ENCODE measurements at regions not wholly inside any gene's neighbourhood (a gene's known extent, or its start where the extent isn't known, plus 50 kb on each side); places are given as distances from the start of the nearest gene placed in this dataset.

GRCh38 chr7:91366091-91366490 is 101.9 kb downstream of the FZD1 start:
- no peaks in the 10 kb centered on the region for H3K36me3 ChIP-seq (replicated peaks in 1 of 2; ENCODE audit: control extremely low read depth in 1 of 2, control insufficient read depth in 1 of 2, extremely low read depth in 1 of 2, insufficient read depth in 2 of 2, low read length in 1 of 2)
- ATAC-seq (ENCODE audit: low read depth) (no peak), DNase-seq (no peak)
- no peak overlapping the region for H3K9ac ChIP-seq (ENCODE audit: low read length)
- no peak overlapping the region for H3K4me3 ChIP-seq (ENCODE audit: control extremely low read depth in 1 of 5, extremely low read depth in 1 of 5, insufficient read depth in 1 of 5, low read depth in 2 of 5, low read length in 4 of 5)
- Mint-ChIP-seq H3K9me3 (ENCODE audit: insufficient read depth) (no peaks in the 10 kb centered on the region), H3K27me3 (peaks cover 16% of the 10 kb centered on the region), H3K27ac (no peak overlapping the region), H3K4me1 (no peaks in the 10 kb centered on the region), H3K4me3 (no peak overlapping the region)
- POLR2A ChIA-PET: no interaction called here
- TF ChIP-seq CTCF (IDR thresholded peaks at IDR 0.05) (no peak), EZH2 (IDR thresholded peaks at IDR 0.05; ENCODE audit: borderline replicate concordance, insufficient read depth, low read depth, low read length, poor library complexity, severe bottlenecking) (no peak)
- CTCF ChIA-PET: no interaction called here
- H3K27ac ChIP-seq (ENCODE audit: low read length in 2 of 2): no peak overlapping the region
- intact Hi-C loops (cut with micrococcal nuclease): no loop called here
- no peaks in the 10 kb centered on the region for H3K79me2 ChIP-seq (ENCODE audit: control insufficient read depth, insufficient read depth, low read length)
- H2AFZ ChIP-seq (ENCODE audit: insufficient read depth, low read depth, low read length, poor library complexity, severe bottlenecking): no peak overlapping the region
- no peak overlapping the region for H3K4me2 ChIP-seq (replicated peaks; ENCODE audit: low read depth, low read length, poor library complexity, severe bottlenecking)
- H3K4me1 ChIP-seq (ENCODE audit: control insufficient read depth in 2 of 2, insufficient read depth in 2 of 2, low read length in 2 of 2): no peaks in the 10 kb centered on the region
- H3K27me3 ChIP-seq (replicated peaks in 1 of 4; ENCODE audit: control extremely low read depth in 1 of 4, control insufficient read depth in 3 of 4, insufficient read depth in 4 of 4, low read length in 3 of 4): no peaks in the 10 kb centered on the region
- H4K20me1 ChIP-seq (ENCODE audit: control insufficient read depth, insufficient read depth, low read length, poor library complexity, severe bottlenecking): no peaks in the 10 kb centered on the region
- H3K9me3 ChIP-seq (ENCODE audit: control extremely low read depth in 1 of 3, control insufficient read depth in 2 of 3, insufficient read depth in 1 of 3, low read length in 2 of 3): no peaks in the 10 kb centered on the region

- TF ChIP-seq EZH2 (IDR thresholded peaks at IDR 0.05; ENCODE audit: borderline replicate concordance, insufficient read depth, low read depth, low read length, poor library complexity, severe bottlenecking) (no peak), CTCF (IDR thresholded peaks at IDR 0.05) (no peak)
- H3K4me3 Mint-ChIP-seq: no peak overlapping the region
- Histone ChIP-seq H2AFZ (ENCODE audit: insufficient read depth, low read depth, low read length, poor library complexity, severe bottlenecking) (no peak overlapping the region), H4K20me1 (ENCODE audit: control insufficient read depth, insufficient read depth, low read length, poor library complexity, severe bottlenecking) (no peaks in the 10 kb centered on the region), H3K9ac (ENCODE audit: low read length) (no peak overlapping the region), H3K27me3 (replicated peaks in 1 of 4; ENCODE audit: control extremely low read depth in 1 of 4, control insufficient read depth in 3 of 4, insufficient read depth in 4 of 4, low read length in 3 of 4) (no peaks in the 10 kb centered on the region), H3K36me3 (replicated peaks in 1 of 2; ENCODE audit: control extremely low read depth in 1 of 2, control insufficient read depth in 1 of 2, extremely low read depth in 1 of 2, insufficient read depth in 2 of 2, low read length in 1 of 2) (no peaks in the 10 kb centered on the region), H3K79me2 (ENCODE audit: control insufficient read depth, insufficient read depth, low read length) (no peaks in the 10 kb centered on the region), H3K9me3 (ENCODE audit: control extremely low read depth in 1 of 3, control insufficient read depth in 2 of 3, insufficient read depth in 1 of 3, low read length in 2 of 3) (no peaks in the 10 kb centered on the region), H3K4me1 (ENCODE audit: control insufficient read depth in 2 of 2, insufficient read depth in 2 of 2, low read length in 2 of 2) (no peaks in the 10 kb centered on the region), H3K27ac (ENCODE audit: low read length in 2 of 2) (no peak overlapping the region), H3K4me2 (replicated peaks; ENCODE audit: low read depth, low read length, poor library complexity, severe bottlenecking) (no peak overlapping the region), H3K4me3 (ENCODE audit: control extremely low read depth in 1 of 5, extremely low read depth in 1 of 5, insufficient read depth in 1 of 5, low read depth in 2 of 5, low read length in 4 of 5) (no peak overlapping the region)
- 77% methylated on average over 1 of the region's 6 CpGs for WGBS (ENCODE audit: insufficient coverage)
- intact Hi-C loops (cut with micrococcal nuclease): no loop called here
- ChIA-PET CTCF (no interaction called here), POLR2A (no interaction called here)
- DNase-seq (no peak), ATAC-seq (ENCODE audit: low read depth) (no peak)
- no peak overlapping the region for H3K27ac Mint-ChIP-seq
- H3K9me3 Mint-ChIP-seq (ENCODE audit: insufficient read depth): no peaks in the 10 kb centered on the region
- peaks cover under 1% of the 10 kb centered on the region for H3K4me1 Mint-ChIP-seq
- H3K27me3 Mint-ChIP-seq: peaks cover 12% of the 10 kb centered on the region
These were observed 103.8 kb downstream of the FZD1 start for GRCh38 chr7:91367812-91368578.
